ENCODE measurements at regions not wholly inside any gene's neighbourhood (a gene's known extent, or its start where the extent isn't known, plus 50 kb on each side); places are given as distances from the start of the nearest gene placed in this dataset.

DNA sequence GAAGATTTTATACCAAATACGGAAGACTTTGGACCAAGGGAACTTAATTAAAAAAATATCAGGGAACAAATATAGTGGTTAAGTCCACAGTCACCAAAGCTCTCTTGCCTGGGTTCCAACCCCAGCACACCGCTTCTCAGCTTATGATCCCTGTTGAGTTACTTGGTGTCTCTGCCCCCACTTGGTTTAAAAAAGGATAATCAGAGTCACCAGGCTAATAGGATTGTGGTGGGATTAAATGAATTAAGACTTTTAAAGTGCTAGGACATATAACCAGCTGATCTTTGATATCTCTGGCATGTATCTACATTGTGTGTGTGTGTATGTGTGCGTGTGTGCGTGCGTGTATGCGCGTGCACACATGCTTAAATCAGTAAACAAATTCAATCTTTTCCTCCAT lies 474.7 kb upstream of the DAB1 start:
- TF ChIP-seq, protein P1, sequence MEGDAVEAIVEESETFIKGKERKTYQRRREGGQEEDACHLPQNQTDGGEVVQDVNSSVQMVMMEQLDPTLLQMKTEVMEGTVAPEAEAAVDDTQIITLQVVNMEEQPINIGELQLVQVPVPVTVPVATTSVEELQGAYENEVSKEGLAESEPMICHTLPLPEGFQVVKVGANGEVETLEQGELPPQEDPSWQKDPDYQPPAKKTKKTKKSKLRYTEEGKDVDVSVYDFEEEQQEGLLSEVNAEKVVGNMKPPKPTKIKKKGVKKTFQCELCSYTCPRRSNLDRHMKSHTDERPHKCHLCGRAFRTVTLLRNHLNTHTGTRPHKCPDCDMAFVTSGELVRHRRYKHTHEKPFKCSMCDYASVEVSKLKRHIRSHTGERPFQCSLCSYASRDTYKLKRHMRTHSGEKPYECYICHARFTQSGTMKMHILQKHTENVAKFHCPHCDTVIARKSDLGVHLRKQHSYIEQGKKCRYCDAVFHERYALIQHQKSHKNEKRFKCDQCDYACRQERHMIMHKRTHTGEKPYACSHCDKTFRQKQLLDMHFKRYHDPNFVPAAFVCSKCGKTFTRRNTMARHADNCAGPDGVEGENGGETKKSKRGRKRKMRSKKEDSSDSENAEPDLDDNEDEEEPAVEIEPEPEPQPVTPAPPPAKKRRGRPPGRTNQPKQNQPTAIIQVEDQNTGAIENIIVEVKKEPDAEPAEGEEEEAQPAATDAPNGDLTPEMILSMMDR (IDR thresholded peaks at IDR 0.05; ENCODE audit: insufficient read depth, low read length, poor library complexity, severe bottlenecking): no peak
- TF ChIP-seq EZH2phosphoT487 (conservative IDR thresholded peaks at IDR 0.05; ENCODE audit: low read length): no peak
